ENCODE measurements at regions not wholly inside any gene's neighbourhood (a gene's known extent, or its start where the extent isn't known, plus 50 kb on each side); places are given as distances from the start of the nearest gene placed in this dataset.
A peak's percentile ranks its signal among the peaks of the same experiment; 100 is the strongest.

- DNase-seq = no peak
These were observed 451.3 kb downstream of the MTRR start for GRCh38 chr5:8320244-8320643.

GRCh38 chr5:8321272-8321671 is 452.3 kb downstream of the MTRR start:
- DNase-seq = no peak

GRCh38 chr5:8322484-8322883 is 453.5 kb downstream of the MTRR start:
- no peak for DNase-seq

GRCh38 chr5:8327016-8327415 is 458.1 kb downstream of the MTRR start:
- DNase-seq = no peak

GRCh38 chr5:8329773-8330172 is 460.8 kb downstream of the MTRR start:
- no peak for DNase-seq

GRCh38 chr5:8332666-8333445 is 463.9 kb downstream of the MTRR start:
- no peak for DNase-seq

- DNase-seq = no peak
These were observed 464.5 kb downstream of the MTRR start for GRCh38 chr5:8333485-8333884.

- DNase-seq = no peak
These were observed 465.0 kb downstream of the MTRR start for GRCh38 chr5:8333977-8334376.

GRCh38 chr5:8340261-8340660 is 471.3 kb downstream of the MTRR start:
- DNase-seq = no peak

- DNase-seq = no peak
These were observed 471.9 kb downstream of the MTRR start for GRCh38 chr5:8340739-8341344.

GRCh38 chr5:8341406-8341805 is 472.5 kb downstream of the MTRR start:
- DNase-seq = no peak

GRCh38 chr5:8347984-8348383 is 479.0 kb downstream of the MTRR start:
- DNase-seq = no peak

- no peak for DNase-seq
These were observed 480.9 kb downstream of the MTRR start for GRCh38 chr5:8349855-8350254.

- no peak for DNase-seq
These were observed 481.8 kb downstream of the MTRR start for GRCh38 chr5:8350644-8351339.

- DNase-seq = no peak
These were observed 487.0 kb downstream of the MTRR start for GRCh38 chr5:8355981-8356380.

GRCh38 chr5:8360012-8360411 is 491.1 kb downstream of the MTRR start:
- DNase-seq = no peak

- no peak for DNase-seq
These were observed 493.5 kb downstream of the MTRR start for GRCh38 chr5:8362495-8362894.

GRCh38 chr5:8363138-8363537 is 494.2 kb downstream of the MTRR start:
- no peak for DNase-seq

GRCh38 chr5:8366266-8366665 is 497.3 kb downstream of the MTRR start:
- DNase-seq = no peak

- no peak for DNase-seq
These were observed 507.5 kb downstream of the MTRR start for GRCh38 chr5:8376478-8376877.

- no peak for DNase-seq
These were observed 513.0 kb downstream of the MTRR start for GRCh38 chr5:8381972-8382371.

GRCh38 chr5:8382456-8382855 is 513.5 kb downstream of the MTRR start:
- DNase-seq = no peak

- DNase-seq = peak in 1 of 2 donors; percentile 41
These were observed 514.7 kb downstream of the MTRR start for GRCh38 chr5:8383616-8384015.

All from right lung (tissue), 2 donors.